ENCODE measurements at regions not wholly inside any gene's neighbourhood (a gene's known extent, or its start where the extent isn't known, plus 50 kb on each side); places are given as distances from the start of the nearest gene placed in this dataset.

DNA sequence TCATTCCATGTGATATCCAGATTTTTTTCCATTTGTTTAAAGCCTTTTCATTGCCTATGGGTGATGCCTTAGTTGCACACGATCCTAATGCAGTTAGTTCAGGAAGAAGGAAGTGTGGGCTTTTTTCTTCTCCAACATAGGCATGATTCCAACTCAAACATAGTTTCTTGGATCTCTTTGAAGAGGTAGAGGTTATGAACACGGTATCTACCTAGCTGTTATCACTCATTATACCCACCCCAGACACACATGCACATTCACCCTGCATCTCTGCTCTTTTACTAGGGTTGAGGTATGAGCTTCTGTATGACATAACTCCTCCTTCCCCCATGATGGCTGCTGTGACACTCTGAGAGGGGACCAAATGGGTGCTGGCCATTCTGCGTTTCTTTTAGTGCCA is 122.1 kb upstream of the ZNF648 start:
- intact Hi-C loops (cut with micrococcal nuclease), result no loop called here
- Histone ChIP-seq H4K20me1 (ENCODE audit: insufficient read depth) (no peaks in the 10 kb centered on the region), H3K27ac (ENCODE audit: low read depth, low read length) (no peak overlapping the region), H3K4me2 (ENCODE audit: low read length) (no peak overlapping the region), H3K36me3 (ENCODE audit: control insufficient read depth in 1 of 2, insufficient read depth in 2 of 2, low read length in 2 of 2) (no peaks in the 10 kb centered on the region), H3K9me2 (ENCODE audit: insufficient read depth) (no peaks in the 10 kb centered on the region), H3K9me3 (ENCODE audit: control insufficient read depth in 1 of 2, insufficient read depth in 1 of 2, low read depth in 1 of 2, low read length in 2 of 2) (no peaks in the 10 kb centered on the region), H3K27me3 (ENCODE audit: insufficient read depth, low read length) (no peaks in the 10 kb centered on the region), H3K4me1 (ENCODE audit: control insufficient read depth in 1 of 2, insufficient read depth in 2 of 2, low read length in 2 of 2) (peaks cover 15 to 25% of the 10 kb centered on the region in 2 experiments; a peak in 3 of 4 replicates), H2AFZ (ENCODE audit: low read depth, low read length, poor library complexity, severe bottlenecking) (no peak overlapping the region), H3K9ac (ENCODE audit: low read length) (no peak overlapping the region), H3K79me2 (ENCODE audit: insufficient read depth, low read length) (no peaks in the 10 kb centered on the region), H3K4me3 (replicated peaks in 1 of 2; ENCODE audit: low read depth in 1 of 2, low read length in 2 of 2) (no peak overlapping the region)
- POLR2A ChIA-PET, result no interaction called here
- RAD21 ChIA-PET (ENCODE audit: low non-redundant PET in 1 of 2, low total read pairs in 2 of 2, uncharacterized antibody in 2 of 2, unreplicated experiment in 2 of 2), result no interaction called here
- DNase-seq (ENCODE audit: low read depth, low spot score), result no peak
- CTCF ChIA-PET, result interaction anchor here (0.8 to 1.2 kb wide), 2 partner anchors 14 to 40 kb away, joined by 3 read pairs; no protein-coding TSS in a partner anchor
- TF ChIP-seq EZH2 (IDR thresholded peaks at IDR 0.05) (no peak), YY1 (IDR thresholded peaks at IDR 0.05; ENCODE audit: extremely low read depth, insufficient replicate concordance, low read depth, low read length) (no peak), EZH2phosphoT487 (IDR thresholded peaks at IDR 0.05; ENCODE audit: borderline replicate concordance) (no peak), SRF (IDR thresholded peaks at IDR 0.05; ENCODE audit: low read depth) (no peak), JUND (IDR thresholded peaks at IDR 0.05) (no peak), EGR1 (IDR thresholded peaks at IDR 0.05; ENCODE audit: low read depth) (no peak), SP1 (IDR thresholded peaks at IDR 0.05; ENCODE audit: low read depth) (no peak), POLR2A (IDR thresholded peaks at IDR 0.05; ENCODE audit: borderline replicate concordance, extremely low read depth, insufficient read depth, insufficient read length) (no peak), ELF1 (IDR thresholded peaks at IDR 0.05; ENCODE audit: borderline replicate concordance, low read depth) (no peak), POLR2AphosphoS5 (IDR thresholded peaks at IDR 0.05; ENCODE audit: low read depth, low read length) (no peak), SIN3A (IDR thresholded peaks at IDR 0.05; ENCODE audit: low read depth) (no peak), CBX3 (IDR thresholded peaks at IDR 0.05; ENCODE audit: low read depth) (no peak), RAD21 (IDR thresholded peaks at IDR 0.05; ENCODE audit: low read depth) (no peak), ZFX (IDR thresholded peaks at IDR 0.05) (no peak)
- TF ChIP-seq, protein P1, sequence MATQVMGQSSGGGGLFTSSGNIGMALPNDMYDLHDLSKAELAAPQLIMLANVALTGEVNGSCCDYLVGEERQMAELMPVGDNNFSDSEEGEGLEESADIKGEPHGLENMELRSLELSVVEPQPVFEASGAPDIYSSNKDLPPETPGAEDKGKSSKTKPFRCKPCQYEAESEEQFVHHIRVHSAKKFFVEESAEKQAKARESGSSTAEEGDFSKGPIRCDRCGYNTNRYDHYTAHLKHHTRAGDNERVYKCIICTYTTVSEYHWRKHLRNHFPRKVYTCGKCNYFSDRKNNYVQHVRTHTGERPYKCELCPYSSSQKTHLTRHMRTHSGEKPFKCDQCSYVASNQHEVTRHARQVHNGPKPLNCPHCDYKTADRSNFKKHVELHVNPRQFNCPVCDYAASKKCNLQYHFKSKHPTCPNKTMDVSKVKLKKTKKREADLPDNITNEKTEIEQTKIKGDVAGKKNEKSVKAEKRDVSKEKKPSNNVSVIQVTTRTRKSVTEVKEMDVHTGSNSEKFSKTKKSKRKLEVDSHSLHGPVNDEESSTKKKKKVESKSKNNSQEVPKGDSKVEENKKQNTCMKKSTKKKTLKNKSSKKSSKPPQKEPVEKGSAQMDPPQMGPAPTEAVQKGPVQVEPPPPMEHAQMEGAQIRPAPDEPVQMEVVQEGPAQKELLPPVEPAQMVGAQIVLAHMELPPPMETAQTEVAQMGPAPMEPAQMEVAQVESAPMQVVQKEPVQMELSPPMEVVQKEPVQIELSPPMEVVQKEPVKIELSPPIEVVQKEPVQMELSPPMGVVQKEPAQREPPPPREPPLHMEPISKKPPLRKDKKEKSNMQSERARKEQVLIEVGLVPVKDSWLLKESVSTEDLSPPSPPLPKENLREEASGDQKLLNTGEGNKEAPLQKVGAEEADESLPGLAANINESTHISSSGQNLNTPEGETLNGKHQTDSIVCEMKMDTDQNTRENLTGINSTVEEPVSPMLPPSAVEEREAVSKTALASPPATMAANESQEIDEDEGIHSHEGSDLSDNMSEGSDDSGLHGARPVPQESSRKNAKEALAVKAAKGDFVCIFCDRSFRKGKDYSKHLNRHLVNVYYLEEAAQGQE (IDR thresholded peaks at IDR 0.05; ENCODE audit: low read depth), result no peak
- TF ChIP-seq, protein P2, sequence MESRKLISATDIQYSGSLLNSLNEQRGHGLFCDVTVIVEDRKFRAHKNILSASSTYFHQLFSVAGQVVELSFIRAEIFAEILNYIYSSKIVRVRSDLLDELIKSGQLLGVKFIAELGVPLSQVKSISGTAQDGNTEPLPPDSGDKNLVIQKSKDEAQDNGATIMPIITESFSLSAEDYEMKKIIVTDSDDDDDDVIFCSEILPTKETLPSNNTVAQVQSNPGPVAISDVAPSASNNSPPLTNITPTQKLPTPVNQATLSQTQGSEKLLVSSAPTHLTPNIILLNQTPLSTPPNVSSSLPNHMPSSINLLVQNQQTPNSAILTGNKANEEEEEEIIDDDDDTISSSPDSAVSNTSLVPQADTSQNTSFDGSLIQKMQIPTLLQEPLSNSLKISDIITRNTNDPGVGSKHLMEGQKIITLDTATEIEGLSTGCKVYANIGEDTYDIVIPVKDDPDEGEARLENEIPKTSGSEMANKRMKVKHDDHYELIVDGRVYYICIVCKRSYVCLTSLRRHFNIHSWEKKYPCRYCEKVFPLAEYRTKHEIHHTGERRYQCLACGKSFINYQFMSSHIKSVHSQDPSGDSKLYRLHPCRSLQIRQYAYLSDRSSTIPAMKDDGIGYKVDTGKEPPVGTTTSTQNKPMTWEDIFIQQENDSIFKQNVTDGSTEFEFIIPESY (IDR thresholded peaks at IDR 0.05; ENCODE audit: extremely low read depth, insufficient replicate concordance, low read length), result no peak
- TF ChIP-seq, protein P3, sequence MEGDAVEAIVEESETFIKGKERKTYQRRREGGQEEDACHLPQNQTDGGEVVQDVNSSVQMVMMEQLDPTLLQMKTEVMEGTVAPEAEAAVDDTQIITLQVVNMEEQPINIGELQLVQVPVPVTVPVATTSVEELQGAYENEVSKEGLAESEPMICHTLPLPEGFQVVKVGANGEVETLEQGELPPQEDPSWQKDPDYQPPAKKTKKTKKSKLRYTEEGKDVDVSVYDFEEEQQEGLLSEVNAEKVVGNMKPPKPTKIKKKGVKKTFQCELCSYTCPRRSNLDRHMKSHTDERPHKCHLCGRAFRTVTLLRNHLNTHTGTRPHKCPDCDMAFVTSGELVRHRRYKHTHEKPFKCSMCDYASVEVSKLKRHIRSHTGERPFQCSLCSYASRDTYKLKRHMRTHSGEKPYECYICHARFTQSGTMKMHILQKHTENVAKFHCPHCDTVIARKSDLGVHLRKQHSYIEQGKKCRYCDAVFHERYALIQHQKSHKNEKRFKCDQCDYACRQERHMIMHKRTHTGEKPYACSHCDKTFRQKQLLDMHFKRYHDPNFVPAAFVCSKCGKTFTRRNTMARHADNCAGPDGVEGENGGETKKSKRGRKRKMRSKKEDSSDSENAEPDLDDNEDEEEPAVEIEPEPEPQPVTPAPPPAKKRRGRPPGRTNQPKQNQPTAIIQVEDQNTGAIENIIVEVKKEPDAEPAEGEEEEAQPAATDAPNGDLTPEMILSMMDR (IDR thresholded peaks at IDR 0.05 in 2 of 3, conservative IDR thresholded peaks at IDR 0.05 in 1 of 3; ENCODE audit: borderline replicate concordance in 1 of 3, insufficient read depth in 1 of 3, low read depth in 2 of 3, low read length in 2 of 3), result no peak
- BruUV-seq (replicated peaks), result no TSS peak
- no peak for ATAC-seq

Measured in HCT116 (cell line).